ENCODE measurements at regions not wholly inside any gene's neighbourhood (a gene's known extent, or its start where the extent isn't known, plus 50 kb on each side); places are given as distances from the start of the nearest gene placed in this dataset.
A peak's percentile ranks its signal among the peaks of the same experiment; 100 is the strongest.

DNA sequence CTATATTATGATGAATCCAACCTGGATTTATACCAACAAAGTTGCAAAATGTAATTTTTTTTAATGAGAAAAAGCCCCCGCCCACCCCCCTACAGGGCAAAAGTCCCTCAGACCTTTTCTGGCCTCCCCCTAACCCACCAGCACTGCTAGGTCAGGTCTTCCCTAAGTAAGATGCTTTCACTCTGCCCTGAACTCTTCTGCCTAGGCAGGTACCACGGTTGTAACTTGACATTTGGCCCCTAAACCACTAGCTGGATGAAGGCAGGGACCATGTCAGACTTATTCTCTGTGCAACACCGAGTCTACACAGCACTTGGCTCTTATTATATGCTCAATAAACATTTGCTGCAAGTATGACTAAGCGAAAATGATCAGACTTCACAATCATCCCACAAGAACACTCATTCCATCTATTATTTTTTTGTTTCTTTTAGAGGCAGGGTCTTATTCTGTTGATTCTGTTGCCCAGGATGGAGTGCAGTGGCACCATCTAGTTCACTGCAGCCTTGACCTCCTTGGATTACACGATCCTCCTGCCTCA lies 63.2 kb downstream of the SPRING1 start:
- Histone ChIP-seq H3K9me3 (ENCODE audit: control insufficient read depth, low read depth, low read length) (no peaks in the 10 kb centered on the region), H3K4me3 (ENCODE audit: control insufficient read depth in 2 of 3, extremely low read depth in 1 of 3, insufficient read depth in 2 of 3, low read depth in 1 of 3, low read length in 3 of 3) (no peak overlapping the region), H3K4me2 (ENCODE audit: control insufficient read depth, extremely low read depth, insufficient read depth, low read depth, low read length) (no peak overlapping the region), H3K36me3 (ENCODE audit: control insufficient read depth in 2 of 2, extremely low read depth in 1 of 2, insufficient read depth in 2 of 2, low read length in 2 of 2) (no peaks in the 10 kb centered on the region), H4K20me1 (ENCODE audit: control insufficient read depth, extremely low read depth, insufficient read depth, low read length) (no peaks in the 10 kb centered on the region), H3K4me1 (ENCODE audit: control insufficient read depth, extremely low read depth, insufficient read depth, low read length) (no peaks in the 10 kb centered on the region), H3K27ac (ENCODE audit: control insufficient read depth, insufficient read depth, low read length) (no peak overlapping the region), H2AFZ (ENCODE audit: control insufficient read depth, low read length) (no peak overlapping the region), H3K9ac (ENCODE audit: control insufficient read depth, extremely low read depth, insufficient read depth, low read length) (no peak overlapping the region), H3K9me1 (ENCODE audit: control insufficient read depth, extremely low read depth, insufficient read depth, low read length) (no peaks in the 10 kb centered on the region), H3K27me3 (ENCODE audit: control insufficient read depth, extremely low read depth, insufficient read depth, low read length) (no peaks in the 10 kb centered on the region), H3K79me2 (ENCODE audit: control insufficient read depth, insufficient read depth, low read length) (no peaks in the 10 kb centered on the region)
- DNase-seq (ENCODE audit: low read depth, low spot score) (no peak), FAIRE-seq (no peak)
- TF ChIP-seq, protein P1, sequence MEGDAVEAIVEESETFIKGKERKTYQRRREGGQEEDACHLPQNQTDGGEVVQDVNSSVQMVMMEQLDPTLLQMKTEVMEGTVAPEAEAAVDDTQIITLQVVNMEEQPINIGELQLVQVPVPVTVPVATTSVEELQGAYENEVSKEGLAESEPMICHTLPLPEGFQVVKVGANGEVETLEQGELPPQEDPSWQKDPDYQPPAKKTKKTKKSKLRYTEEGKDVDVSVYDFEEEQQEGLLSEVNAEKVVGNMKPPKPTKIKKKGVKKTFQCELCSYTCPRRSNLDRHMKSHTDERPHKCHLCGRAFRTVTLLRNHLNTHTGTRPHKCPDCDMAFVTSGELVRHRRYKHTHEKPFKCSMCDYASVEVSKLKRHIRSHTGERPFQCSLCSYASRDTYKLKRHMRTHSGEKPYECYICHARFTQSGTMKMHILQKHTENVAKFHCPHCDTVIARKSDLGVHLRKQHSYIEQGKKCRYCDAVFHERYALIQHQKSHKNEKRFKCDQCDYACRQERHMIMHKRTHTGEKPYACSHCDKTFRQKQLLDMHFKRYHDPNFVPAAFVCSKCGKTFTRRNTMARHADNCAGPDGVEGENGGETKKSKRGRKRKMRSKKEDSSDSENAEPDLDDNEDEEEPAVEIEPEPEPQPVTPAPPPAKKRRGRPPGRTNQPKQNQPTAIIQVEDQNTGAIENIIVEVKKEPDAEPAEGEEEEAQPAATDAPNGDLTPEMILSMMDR (optimal IDR thresholded peaks at IDR 0.05 in 1 of 3, IDR thresholded peaks at IDR 0.05 in 1 of 3, conservative IDR thresholded peaks at IDR 0.05 in 1 of 3; ENCODE audit: extremely low read depth in 1 of 3, insufficient read depth in 2 of 3, low read length in 3 of 3), result no peak
- no peak for TF ChIP-seq EZH2 (IDR thresholded peaks at IDR 0.05; ENCODE audit: low read length)
- dilution Hi-C loops (cut with MboI; ENCODE audit: extremely low pct_ligation_motif_present, low sequenced_read_pairs), result no loop called here

- Histone ChIP-seq H4K20me1 (ENCODE audit: control insufficient read depth, extremely low read depth, insufficient read depth, low read length) (no peaks in the 10 kb centered on the region), H3K4me3 (ENCODE audit: control insufficient read depth in 2 of 3, extremely low read depth in 1 of 3, insufficient read depth in 2 of 3, low read depth in 1 of 3, low read length in 3 of 3) (no peak overlapping the region), H3K27ac (ENCODE audit: control insufficient read depth, insufficient read depth, low read length) (no peak overlapping the region), H3K9me3 (ENCODE audit: control insufficient read depth, low read depth, low read length) (no peaks in the 10 kb centered on the region), H3K9ac (ENCODE audit: control insufficient read depth, extremely low read depth, insufficient read depth, low read length) (no peak overlapping the region), H2AFZ (ENCODE audit: control insufficient read depth, low read length) (no peak overlapping the region), H3K36me3 (ENCODE audit: control insufficient read depth in 2 of 2, extremely low read depth in 1 of 2, insufficient read depth in 2 of 2, low read length in 2 of 2) (no peaks in the 10 kb centered on the region), H3K9me1 (ENCODE audit: control insufficient read depth, extremely low read depth, insufficient read depth, low read length) (no peaks in the 10 kb centered on the region), H3K27me3 (ENCODE audit: control insufficient read depth, extremely low read depth, insufficient read depth, low read length) (no peaks in the 10 kb centered on the region), H3K4me1 (ENCODE audit: control insufficient read depth, extremely low read depth, insufficient read depth, low read length) (no peaks in the 10 kb centered on the region), H3K79me2 (ENCODE audit: control insufficient read depth, insufficient read depth, low read length) (no peaks in the 10 kb centered on the region), H3K4me2 (ENCODE audit: control insufficient read depth, extremely low read depth, insufficient read depth, low read depth, low read length) (no peak overlapping the region)
- no peak for FAIRE-seq
- no peak for DNase-seq (ENCODE audit: low read depth, low spot score)
- dilution Hi-C loops (cut with MboI; ENCODE audit: extremely low pct_ligation_motif_present, low sequenced_read_pairs), result no loop called here
- no peak for TF ChIP-seq EZH2 (IDR thresholded peaks at IDR 0.05; ENCODE audit: low read length)
- TF ChIP-seq, protein P1 (optimal IDR thresholded peaks at IDR 0.05 in 1 of 3, IDR thresholded peaks at IDR 0.05 in 1 of 3, conservative IDR thresholded peaks at IDR 0.05 in 1 of 3; ENCODE audit: extremely low read depth in 1 of 3, insufficient read depth in 2 of 3, low read length in 3 of 3), result peak; percentile 23 to 44 (median 29)
Measured at GRCh38 chr12:116673681-116674111, 64.2 kb downstream of the SPRING1 start.

Data from keratinocyte (primary cell).